Fibroblast of lung (primary cell): ENCODE measurements at regions not wholly inside any gene's neighbourhood (a gene's known extent, or its start where the extent isn't known, plus 50 kb on each side); places are given as distances from the start of the nearest gene placed in this dataset.
A peak's percentile ranks its signal among the peaks of the same experiment; 100 is the strongest.
"Not testable (repeated sequence)": the region's sequence is repeated elsewhere in the genome, so short reads cannot be mapped to it uniquely, and the experiment has no call there.

Source experiments
- DNase-seq, 2 donors: peaks; one replicate each; pipeline versions ENCODE4 v3.0.0 to v3.0.0-alpha.2; 2010; ENCODE audit warnings: low read depth in 2 of 2
- H2AFZ ChIP-seq: 2 replicates; pipeline ENCODE4 v1.5.1; 2012; ENCODE audit warnings: low read length, control low read depth, inconsistent platforms
- H3K27ac ChIP-seq: 2 replicates; pipeline ENCODE4 v1.5.1; 2011; ENCODE audit warnings: low read length, control low read depth; ENCODE audit not compliant: insufficient read depth
- H3K27me3 ChIP-seq: 2 replicates; pipeline ENCODE4 v1.5.1; 2011; ENCODE audit warnings: mild to moderate bottlenecking, low read length; ENCODE audit not compliant: control insufficient read depth, insufficient read depth
- H3K36me3 ChIP-seq: 2 replicates; pipeline ENCODE4 v1.5.1; 2011; ENCODE audit warnings: low read length; ENCODE audit not compliant: control insufficient read depth, insufficient read depth
- H3K4me1 ChIP-seq: 2 replicates; pipeline ENCODE4 v1.5.1; 2011; ENCODE audit warnings: low read length; ENCODE audit not compliant: control insufficient read depth, insufficient read depth; ENCODE audit errors: extremely low read depth
- H3K4me2 ChIP-seq: 2 replicates; pipeline ENCODE4 v1.5.1; 2011; ENCODE audit warnings: low read length, control low read depth; ENCODE audit not compliant: insufficient read depth; ENCODE audit errors: extremely low read depth
- H3K4me3 ChIP-seq, 4 experiments: fragments of 200-600 bp in 1 of 4; sonication (generic) in 1 of 4; replicated peaks in 1 of 4; 2 replicates each; pipeline ENCODE4 v1.5.1; 2011 to 2016; ENCODE audit warnings: low read length in 4 of 4, low read depth in 3 of 4, mild to moderate bottlenecking in 3 of 4, control low read depth in 2 of 4, inconsistent platforms in 1 of 4, mixed read lengths in 1 of 4; ENCODE audit not compliant: insufficient read depth in 1 of 4; ENCODE audit errors: control extremely low read depth in 1 of 4
- H3K79me2 ChIP-seq: 2 replicates; pipeline ENCODE4 v1.5.1; 2012; ENCODE audit warnings: mild to moderate bottlenecking, low read length, inconsistent platforms; ENCODE audit not compliant: control insufficient read depth, insufficient read depth
- H3K9ac ChIP-seq: 2 replicates; pipeline ENCODE4 v1.5.1; 2011; ENCODE audit warnings: mild to moderate bottlenecking, low read length, control low read depth; ENCODE audit not compliant: insufficient read depth
- H3K9me3 ChIP-seq: 2 replicates; pipeline ENCODE4 v1.5.1; 2012; ENCODE audit warnings: low read depth, low read length; ENCODE audit not compliant: control insufficient read depth, insufficient read depth
- H4K20me1 ChIP-seq: 2 replicates; pipeline ENCODE4 v1.5.1; 2011; ENCODE audit warnings: low read length; ENCODE audit not compliant: control insufficient read depth, insufficient read depth; ENCODE audit errors: extremely low read depth
- EZH2 ChIP-seq: IDR thresholded peaks from 2 replicates; pipeline ENCODE4 v1.5.1; 2012; ENCODE audit warnings: low read length, control low read depth, mild to moderate bottlenecking; ENCODE audit errors: missing control alignments
- TF ChIP-seq, protein P1 (sequence below), 2 donors: IDR thresholded peaks in 1 of 2; conservative IDR thresholded peaks in 1 of 2; 1 replicate in 1 of 2; 2 replicates in 1 of 2; pipeline ENCODE4 v1.5.1; 2011 to 2012; ENCODE audit warnings: low read length in 2 of 2, control low read depth in 1 of 2, inconsistent platforms in 1 of 2, low read depth in 1 of 2, mild to moderate bottlenecking in 1 of 2

DNA sequence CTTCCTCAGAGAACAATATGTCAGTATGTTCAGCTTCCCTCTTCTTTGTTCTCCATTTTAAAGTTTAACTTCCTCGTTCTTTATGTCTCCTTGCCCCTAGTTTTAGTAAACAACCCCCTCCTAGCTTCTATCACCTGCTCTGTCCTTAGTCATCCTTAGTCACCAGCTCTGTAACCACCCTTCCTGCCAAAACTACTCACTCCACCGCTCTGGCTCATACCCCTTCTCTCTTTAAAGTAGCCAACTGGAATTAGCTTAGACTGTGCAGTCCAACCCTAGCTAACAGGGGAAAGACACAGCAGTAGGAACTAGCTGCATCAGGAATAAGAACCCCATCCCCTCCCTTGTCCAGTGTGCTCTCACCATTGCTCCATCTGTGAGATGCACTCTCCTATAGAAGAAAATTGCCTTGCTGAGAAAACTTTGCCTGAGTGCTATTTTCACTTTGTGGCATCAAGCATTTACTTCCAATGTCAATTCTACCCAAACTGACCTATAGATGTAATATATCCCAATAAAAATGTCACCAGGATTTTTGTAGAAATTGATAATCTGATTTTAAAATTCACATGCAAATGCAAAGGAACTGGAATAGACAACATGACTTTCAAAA lies 603.2 kb downstream of the C12orf50 start:
- Histone ChIP-seq H3K4me2 (no peak overlapping the region), H3K4me1 (no peaks in the 10 kb centered on the region), H2AFZ (no peak overlapping the region), H4K20me1 (no peaks in the 10 kb centered on the region), H3K79me2 (no peaks in the 10 kb centered on the region), H3K36me3 (no peaks in the 10 kb centered on the region), H3K27ac (no peak overlapping the region), H3K9ac (no peak overlapping the region), H3K27me3 (no peaks in the 10 kb centered on the region), H3K4me3 (no peak overlapping the region), H3K9me3 (no peaks in the 10 kb centered on the region)
- DNase-seq, result peak in 1 of 2 donors; percentile 47
- TF ChIP-seq, protein P1, sequence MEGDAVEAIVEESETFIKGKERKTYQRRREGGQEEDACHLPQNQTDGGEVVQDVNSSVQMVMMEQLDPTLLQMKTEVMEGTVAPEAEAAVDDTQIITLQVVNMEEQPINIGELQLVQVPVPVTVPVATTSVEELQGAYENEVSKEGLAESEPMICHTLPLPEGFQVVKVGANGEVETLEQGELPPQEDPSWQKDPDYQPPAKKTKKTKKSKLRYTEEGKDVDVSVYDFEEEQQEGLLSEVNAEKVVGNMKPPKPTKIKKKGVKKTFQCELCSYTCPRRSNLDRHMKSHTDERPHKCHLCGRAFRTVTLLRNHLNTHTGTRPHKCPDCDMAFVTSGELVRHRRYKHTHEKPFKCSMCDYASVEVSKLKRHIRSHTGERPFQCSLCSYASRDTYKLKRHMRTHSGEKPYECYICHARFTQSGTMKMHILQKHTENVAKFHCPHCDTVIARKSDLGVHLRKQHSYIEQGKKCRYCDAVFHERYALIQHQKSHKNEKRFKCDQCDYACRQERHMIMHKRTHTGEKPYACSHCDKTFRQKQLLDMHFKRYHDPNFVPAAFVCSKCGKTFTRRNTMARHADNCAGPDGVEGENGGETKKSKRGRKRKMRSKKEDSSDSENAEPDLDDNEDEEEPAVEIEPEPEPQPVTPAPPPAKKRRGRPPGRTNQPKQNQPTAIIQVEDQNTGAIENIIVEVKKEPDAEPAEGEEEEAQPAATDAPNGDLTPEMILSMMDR (conservative IDR thresholded peaks at IDR 0.05 in 1 of 2, IDR thresholded peaks at IDR 0.05 in 1 of 2; ENCODE audit: low read depth in 1 of 2, low read length in 2 of 2), result no peak
- TF ChIP-seq EZH2, result no peak

GRCh38 chr12:87421233-87421632 lies 608.0 kb downstream of the C12orf50 start:
- not testable (repeated sequence) for H4K20me1 ChIP-seq, H3K4me1 ChIP-seq, H3K9ac ChIP-seq, H3K79me2 ChIP-seq, H3K27ac ChIP-seq, H3K36me3 ChIP-seq, H3K27me3 ChIP-seq, H3K4me3 ChIP-seq, H3K4me2 ChIP-seq, H2AFZ ChIP-seq, DNase-seq, H3K9me3 ChIP-seq

GRCh38 chr12:87413784-87414183 lies 615.4 kb downstream of the C12orf50 start:
- Histone ChIP-seq H4K20me1 (no peaks in the 10 kb centered on the region), H2AFZ (no peak overlapping the region), H3K36me3 (no peaks in the 10 kb centered on the region), H3K9ac (no peak overlapping the region), H3K4me3 (no peak overlapping the region), H3K79me2 (no peaks in the 10 kb centered on the region), H3K27ac (no peak overlapping the region), H3K27me3 (no peaks in the 10 kb centered on the region), H3K4me2 (no peak overlapping the region), H3K9me3 (no peaks in the 10 kb centered on the region), H3K4me1 (no peaks in the 10 kb centered on the region)
- peak; percentile 49 to 89 for DNase-seq
- TF ChIP-seq EZH2, result no peak
- TF ChIP-seq, protein P1 (conservative IDR thresholded peaks at IDR 0.05 in 1 of 2, IDR thresholded peaks at IDR 0.05 in 1 of 2; ENCODE audit: low read depth in 1 of 2, low read length in 2 of 2), result no peak
